LHCN-M2 (cell line): ENCODE measurements at regions not wholly inside any gene's neighbourhood (a gene's known extent, or its start where the extent isn't known, plus 50 kb on each side); places are given as distances from the start of the nearest gene placed in this dataset.
A peak's percentile ranks its signal among the peaks of the same experiment; 100 is the strongest.

Experiments used
- DNase-seq: peaks from one replicate; pipeline ENCODE4 v3.0.0-alpha.2; 2012; ENCODE audit warnings: low read depth

DNA sequence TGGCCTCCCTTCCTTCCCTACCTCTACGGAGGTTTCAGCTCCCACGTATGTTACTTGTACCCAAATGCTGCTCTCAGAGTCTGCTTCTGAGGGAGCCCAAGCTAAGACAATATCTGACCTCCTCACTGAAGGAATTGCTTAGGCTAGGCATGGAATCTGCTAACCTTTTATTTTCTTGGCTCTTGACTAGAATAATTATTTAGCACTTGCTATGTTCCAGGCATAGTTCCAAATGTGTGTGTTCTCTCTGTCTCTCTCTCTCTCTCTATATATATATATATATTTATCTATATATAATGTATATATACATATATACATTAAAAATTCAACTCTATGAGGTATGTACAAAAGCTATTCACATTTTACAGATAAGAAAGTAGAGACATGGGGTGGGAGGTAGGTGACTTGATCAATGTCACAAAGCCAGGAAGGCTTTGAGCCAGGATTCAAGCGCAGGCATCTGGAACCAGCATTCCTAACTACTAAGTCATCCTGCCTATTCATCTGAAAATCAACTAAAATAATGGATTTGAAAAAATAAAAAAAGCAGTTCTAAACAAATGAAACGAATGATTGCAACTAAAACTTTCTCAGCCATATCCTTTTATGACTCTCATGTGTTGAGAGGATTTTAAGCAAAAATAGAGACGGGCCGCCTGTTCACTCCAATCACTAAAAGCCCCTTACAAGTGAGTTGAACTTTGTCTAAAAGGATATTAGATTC lies 189.7 kb upstream of the JAG1 start:
- DNase-seq = peak; percentile 75

DNA sequence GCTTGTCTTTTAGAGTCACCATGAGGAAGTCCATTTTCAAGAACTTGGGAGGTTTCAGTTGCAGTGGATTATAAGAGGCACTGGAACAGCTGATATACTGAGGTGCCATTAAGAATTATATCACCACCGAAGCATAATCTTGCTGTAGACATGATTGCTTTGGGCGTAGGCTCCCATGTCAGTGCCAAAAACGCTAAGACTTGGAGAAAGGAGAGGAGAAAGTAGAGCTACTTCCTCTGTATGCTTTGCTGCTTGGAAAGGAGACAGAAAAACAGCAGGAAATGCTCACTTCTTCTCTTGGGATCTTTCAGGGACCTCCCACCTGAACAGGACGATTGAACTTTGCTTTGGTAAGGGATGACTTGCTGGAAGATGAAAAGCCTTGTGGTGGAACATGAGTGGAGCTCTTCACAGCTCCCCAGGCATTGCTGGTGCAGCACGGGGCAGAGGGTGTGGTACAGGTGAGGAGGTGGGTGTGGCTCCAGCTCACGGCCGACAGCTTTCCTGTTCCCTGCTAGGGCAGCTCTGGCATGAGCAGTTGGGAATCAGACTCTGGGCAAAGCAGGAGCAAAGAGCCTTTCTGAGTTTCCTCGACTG lies 190.4 kb upstream of the JAG1 start:
- DNase-seq = no peak

DNA sequence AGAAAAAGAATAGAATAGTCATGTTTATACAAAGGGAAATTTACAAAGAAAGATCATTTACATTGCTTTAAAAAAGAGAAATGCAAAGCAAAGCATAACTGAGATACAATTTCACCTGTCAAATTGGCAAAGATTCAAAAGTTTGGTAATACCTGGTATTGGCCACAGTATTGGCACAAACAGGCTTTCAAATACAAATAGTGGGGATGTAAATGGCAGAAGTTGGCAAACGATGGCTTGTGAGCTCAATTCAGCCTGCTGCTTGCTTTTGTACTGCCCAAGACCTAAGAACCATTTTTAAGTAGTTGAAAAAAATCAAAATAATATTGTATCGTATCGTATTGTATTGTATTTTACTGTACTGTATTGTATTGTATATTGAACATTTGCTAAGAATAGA lies 194.5 kb upstream of the JAG1 start:
- no peak for DNase-seq

DNA sequence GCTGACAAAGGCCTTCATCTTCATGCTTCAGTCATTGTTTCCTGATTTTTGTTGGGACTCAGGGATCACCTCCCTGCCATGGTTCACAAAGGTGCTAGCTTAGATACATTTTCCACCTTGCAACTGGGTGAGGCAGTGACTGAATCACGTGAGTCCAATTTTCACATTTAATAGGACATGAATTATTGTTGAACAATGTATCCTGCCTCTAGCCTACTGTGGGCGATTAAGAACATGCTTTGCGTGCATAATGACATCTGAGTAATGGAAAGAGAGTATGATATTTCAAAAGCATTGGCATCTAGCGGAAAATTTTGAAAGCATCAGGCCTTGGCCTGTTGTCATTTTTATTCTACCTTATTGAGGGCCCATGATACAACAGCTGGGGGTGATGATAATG lies 199.2 kb upstream of the JAG1 start:
- DNase-seq = no peak

DNA sequence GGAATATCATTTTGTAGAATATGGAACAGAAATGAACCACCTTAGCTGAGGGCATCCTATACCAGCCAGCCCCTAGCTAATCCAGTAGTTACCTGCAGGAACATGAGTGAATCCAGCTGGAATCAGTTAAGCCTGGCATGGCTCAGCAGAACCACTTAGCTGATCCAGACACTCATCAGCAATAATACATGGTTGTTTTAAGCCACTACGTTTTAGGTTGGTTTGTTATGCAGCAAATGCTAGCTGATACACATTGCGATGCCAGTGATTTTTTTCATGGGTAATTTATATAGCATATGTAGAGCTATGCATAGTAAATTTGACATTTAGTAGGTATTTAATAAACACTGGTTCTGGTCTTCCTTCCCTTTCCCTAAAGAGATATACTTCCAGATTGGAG lies 201.9 kb upstream of the JAG1 start:
- no peak for DNase-seq

DNA sequence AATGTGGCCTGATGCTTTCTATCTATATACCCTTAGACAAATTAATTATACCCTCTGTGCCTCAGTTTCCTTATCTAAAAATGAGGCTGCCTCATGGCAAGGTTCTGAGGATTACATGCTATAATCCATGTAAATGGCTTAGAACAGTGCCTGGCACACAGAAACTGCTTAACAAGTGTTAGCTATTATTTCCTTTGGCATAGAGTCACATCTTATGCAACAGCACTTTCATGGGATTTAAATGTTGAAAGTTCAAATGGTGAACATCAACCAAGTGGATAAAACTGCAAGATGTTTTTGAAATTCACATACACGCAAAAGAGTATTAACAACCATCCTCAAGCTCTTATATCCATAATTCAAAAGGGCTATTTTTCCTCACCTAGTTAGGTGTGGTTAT lies 202.8 kb upstream of the JAG1 start:
- DNase-seq = no peak

DNA sequence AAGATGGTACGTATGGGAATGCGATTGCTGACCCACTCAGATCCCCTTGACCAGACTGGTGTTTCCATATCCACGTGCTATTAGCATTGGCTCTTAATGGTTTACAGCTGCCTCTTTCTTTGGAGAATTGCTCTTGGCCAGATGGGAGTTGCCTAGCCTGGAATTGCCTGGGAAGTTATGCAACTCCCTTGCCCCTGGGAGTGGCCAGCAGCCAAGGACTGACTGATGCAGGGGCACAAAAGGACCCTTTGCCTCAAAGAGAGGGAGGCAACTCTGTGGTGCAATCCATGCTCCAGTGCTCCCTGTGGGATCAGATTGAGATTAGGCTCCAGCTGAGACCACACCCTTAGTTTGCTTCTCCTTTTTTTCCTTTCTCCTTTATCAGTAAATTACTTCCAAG lies 203.5 kb upstream of the JAG1 start:
- DNase-seq = no peak

DNA sequence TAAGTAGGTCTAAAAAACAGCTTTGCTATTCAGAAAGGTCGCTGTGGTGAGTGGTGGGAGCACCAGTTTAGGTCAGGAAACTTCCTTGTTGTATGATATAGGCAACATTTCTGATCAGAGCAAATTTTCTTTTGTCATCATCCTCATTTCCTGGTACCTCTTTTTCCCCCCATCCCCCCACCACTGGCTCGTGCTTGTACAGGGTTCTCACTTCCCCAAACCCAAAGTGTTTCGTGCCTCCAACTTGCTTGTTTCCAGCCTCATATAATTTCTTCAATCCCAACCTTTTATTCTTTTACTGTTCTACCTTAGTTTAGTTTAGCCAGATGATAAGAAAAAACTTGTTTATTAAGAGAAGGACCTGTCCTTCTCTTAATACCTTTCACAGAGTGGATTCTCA lies 209.4 kb upstream of the JAG1 start:
- no peak for DNase-seq

DNA sequence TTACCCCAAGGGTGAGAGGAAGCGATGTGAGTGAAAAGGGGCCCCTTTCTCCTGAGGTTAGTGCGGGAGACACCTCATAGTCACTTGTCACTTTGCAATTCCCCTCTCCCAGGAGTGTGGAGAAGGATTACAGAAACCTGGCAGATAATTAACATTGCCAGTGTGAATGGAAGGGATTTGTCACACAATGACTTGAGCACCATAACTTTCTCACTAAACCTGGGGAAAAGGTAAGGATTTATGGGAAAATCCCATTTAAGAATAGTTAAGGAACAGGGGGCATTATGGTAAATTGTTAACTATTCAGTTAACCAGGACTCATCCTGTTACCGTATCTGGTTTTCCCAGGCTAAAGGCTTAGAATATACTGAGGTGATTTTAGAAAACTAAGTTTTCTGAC lies 219.5 kb upstream of the JAG1 start:
- no peak for DNase-seq

DNA sequence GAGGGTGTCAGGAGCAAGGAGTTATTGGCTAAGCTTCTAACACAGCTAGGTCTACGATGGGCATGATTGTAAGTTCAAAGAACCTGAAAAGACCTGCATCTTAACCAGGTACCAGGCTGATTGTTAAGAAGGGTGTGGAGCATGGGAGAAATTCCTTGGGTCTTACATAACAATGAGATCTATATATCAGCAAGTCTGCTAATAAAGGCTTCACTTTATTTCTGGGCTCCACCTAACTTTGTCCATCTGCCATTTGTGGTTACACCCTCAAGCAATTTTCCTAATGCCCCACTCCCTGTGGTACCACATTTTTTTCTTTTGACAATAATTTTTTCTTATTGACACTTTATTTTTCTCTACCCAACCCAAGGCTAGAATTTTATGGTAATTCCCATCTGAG lies 223.5 kb upstream of the JAG1 start:
- DNase-seq = no peak

DNA sequence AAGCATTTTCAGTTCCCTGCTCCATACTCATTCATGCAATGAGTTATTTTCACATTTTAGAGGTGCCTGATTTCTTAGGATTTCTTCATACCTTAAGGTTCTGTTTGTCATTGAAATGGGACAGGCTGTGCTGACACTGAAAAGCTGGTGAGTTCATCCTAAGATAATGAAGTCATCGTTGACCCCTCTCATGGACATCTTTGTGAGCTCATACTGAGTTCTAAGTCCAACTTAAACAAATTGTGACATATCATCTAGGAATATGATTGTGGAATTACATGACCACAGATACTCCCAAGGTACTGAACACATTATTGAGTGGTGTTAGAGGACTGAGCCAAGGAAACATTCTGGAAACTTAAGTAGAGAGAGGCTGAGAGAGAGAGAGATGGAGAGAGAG lies 224.8 kb upstream of the JAG1 start:
- DNase-seq = no peak

DNA sequence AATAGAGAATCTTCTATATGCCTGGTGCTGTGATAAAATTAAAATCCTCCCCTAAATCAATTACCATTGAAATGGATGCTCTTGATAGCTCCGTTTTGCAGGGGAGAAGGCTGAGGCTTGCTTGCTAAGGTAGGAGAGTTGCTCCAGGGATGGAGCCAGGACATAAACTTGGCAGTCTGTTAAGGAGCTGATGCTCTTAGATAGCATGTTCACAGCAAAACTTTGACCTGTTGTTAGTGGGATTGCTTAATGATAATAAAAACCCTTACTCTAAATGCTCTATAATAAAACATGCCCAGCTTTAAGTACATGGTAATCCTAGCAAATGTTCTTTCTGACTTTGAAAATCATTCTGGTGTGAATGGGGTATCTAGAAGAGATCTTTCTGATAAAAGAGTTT lies 228.4 kb upstream of the JAG1 start:
- DNase-seq = no peak

DNA sequence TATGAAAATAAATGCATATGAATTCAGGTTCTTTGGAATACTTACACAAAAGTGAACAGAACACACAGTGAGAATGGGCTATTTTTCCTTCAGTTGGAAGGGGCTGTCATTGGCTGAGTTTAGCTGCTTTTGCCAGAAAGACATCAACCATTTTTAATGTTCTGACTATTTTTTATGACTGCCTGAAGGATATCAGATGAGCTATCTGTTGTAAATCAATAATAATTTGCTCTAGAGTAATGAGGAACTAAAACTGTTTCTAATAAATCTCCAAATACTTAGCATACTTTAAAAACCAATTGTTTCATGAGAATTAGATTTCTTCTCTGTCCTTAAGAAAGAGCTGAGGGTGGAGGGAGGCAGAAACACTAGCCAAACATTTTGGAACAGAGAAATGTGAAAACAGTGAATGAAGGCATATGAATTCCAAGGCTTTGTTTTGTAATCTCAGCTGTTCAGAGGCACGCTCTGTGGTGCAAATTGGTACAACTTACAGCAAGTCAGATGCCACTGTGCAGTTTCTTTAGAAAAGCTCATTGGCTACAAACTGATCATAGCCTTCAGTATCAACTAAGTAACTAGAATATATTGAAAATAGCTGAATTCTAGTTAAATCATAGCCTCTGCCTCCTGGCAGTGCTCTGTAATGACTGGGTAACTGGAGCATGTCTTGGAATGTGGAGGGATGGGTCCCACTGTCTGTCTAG lies 228.9 kb upstream of the JAG1 start:
- DNase-seq = peak; percentile 89

DNA sequence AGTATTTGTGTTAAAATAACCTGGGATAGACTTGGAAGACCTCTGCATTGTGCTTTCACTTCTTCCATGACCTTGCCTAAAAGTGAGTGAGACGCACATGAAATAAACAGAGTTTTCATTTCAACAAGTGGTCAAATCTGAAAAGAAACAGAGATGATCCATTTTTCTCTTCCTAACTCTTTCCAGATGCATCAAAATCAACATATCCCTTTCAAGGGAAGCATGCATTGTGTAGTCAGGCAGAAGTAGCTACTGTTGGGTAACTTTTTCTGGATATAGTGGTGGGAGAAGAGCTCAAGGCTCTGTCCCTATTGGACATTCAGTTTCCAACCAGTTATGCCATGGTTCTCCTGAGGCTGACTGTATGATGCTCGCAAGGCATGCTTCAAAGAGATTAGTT lies 233.0 kb upstream of the JAG1 start:
- DNase-seq = no peak

DNA sequence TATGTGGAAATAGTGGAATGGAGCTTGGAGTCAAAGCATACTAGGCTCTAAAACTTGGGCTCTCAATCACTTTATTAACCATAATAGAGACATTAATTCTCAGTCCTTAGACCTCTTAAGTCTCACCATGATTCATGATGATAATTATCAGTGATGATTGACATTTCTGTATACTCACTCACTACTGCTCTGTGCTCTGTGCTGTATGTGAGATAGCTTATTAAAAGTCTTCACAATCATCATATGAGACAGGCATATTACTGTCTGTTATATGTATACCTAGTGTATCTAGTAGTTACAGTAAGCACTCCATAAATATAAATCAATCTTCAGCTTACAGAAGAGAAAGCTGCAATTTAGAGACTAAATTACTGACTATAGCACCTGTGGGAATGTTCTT lies 236.0 kb upstream of the JAG1 start:
- DNase-seq = no peak

DNA sequence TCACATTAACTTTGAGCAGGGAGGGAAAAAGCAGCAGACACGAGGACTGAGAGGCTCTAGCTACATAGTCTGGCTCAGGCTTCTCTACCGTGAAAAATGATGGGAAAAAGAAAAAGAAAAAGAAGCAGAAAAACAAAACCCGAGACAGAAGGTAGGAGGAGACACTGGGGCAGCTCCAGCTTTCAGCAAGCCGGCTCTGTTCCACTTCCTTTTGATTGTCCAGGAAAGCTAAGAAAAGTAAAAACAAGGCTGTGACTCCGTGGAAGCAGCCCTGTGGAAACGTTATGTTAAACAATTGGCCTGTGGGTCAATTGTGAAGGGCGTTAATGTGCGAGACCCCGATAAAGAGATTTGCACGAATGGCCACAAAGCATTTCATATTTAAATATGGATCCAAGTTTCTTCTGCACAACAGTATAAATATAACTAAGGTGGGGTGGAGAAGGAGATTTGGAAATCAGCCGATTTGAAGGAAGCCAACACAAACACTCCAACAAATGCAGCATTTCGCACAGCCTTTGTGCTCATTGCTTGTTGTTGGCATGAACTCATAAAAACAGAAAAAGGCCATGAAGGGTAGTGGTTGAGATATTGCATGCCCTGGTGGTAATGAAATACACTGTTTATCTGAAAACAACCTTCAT lies 236.9 kb upstream of the JAG1 start:
- DNase-seq = no peak

DNA sequence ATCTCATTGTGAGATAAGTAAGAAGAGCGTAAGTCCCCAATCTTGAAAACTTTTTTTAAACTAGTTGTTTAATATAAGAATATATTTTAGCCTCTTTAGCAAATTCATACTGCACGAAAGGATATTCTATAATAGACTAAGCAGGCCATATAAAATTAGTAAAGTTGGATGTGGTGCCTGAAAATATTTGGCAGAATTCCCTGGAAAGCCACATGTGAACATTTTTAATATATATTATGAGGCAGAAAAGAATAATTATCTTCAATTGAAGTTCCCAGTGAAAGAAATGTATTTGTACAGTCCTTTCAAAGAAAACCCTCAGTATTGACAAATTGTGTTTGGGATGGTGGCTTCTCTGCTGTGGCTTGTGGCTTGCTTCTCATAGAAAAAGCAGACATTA lies 237.5 kb upstream of the JAG1 start:
- no peak for DNase-seq

DNA sequence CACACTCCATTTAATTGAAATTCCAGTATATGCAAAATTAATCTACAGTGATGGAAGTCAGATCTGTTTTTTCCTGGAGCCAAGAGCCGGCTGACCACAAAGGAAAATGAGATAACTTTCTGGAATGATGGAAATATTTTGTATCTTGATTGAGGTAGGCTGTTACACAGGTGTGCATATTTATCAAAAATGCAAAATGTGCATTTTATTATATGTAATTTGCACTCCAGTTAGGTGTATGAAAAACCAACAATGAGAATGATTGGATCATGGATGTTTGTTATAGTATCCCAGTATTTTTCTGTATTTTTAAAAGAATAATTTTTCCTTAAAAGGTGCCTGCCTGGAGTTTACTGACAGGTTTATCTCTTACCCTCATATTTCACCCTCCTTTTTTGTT lies 242.0 kb upstream of the JAG1 start:
- DNase-seq = no peak

DNA sequence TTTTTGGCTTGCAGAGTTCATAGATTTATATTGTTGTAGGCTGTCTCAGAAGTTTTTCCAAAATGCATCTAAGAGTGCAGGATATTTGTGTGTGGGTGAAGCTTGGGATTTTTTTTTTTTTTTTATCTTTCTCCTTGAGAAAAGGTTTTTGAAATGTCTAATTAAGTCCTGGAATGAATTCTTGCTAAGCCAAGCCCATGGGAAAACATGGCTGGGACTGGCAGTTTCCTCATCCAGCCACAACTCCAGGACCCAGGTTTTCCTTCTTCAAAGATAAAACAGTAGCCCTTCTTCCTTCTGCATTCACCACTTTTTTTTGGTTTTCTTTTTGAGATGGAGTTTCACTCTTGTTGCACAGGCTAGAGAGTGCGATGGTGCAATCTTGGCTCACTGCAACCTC lies 242.5 kb upstream of the JAG1 start:
- DNase-seq = no peak

DNA sequence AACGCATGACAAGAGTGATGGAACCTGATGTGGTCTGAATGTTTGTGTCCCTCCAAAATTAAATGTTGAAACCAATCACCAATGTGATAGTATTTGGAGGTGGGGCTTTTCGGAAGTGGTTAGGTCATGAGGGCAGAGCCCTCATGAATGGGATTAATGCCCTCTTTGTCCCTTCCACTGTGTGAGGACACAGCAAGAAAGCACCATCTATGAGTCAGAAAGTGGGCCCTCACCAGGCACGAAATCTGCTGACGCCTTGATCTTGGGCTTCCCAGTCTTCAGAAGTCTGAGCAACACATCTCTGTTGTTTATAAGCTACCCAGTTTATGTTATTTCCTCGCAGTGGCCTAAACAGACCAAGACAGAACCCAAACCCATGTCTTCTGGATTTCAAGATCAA lies 244.0 kb upstream of the JAG1 start:
- DNase-seq = no peak

DNA sequence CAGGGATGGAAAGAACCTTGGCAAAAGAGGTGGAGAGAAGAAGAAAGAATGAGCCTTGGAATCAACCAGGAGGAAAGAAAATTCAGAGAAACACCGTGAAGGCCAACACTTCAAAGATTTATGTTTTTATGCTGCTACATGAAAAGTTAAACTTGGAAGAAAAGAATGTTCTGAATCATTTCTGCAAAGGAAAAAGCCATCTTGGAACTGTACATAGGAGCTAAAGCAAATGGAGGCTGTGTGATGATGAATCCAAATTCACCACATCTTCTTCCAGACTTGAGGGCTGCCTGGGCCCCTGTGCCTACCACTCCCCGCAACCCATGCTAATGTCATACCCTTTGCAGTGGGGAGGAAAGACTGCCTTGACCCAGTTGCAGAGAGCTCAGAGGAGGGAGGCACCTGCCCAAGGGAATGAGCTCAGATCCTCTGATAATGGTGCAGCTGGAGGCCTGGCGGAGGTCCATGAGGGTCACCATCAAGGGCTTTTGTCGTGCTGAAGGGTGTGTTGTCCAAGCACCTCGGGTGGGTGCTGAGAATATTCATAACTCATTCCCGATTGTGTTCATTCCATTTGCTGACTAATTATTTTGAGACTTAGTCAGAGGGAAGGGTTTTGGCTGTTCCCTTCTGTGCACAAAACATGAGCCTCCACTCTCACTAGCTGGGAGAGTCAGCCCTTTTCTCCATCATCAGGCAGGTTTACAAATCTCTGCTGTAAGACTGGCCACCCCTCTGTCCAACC lies 245.8 kb upstream of the JAG1 start:
- peak; percentile 78 for DNase-seq

DNA sequence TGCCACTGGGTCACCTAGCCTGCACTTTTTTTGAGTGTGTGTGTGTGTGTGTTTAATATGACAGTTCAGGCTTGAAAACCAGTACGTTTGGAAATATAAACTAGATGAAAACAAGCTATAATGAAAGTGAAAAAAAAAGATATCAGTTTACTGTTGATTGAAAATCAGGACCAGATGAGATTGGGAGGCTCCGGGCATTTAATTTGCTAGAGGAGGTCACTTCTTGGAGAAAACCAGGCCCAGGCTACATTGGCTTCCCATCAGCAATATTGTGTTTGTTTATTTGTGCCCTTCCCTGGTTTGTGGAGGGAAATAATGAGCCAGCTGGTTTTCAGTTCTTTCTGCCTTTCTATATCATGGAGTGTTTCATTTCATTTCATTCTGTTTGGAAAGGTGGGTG lies 246.6 kb upstream of the JAG1 start:
- DNase-seq = no peak
